Colon (tissue), 2 donors: ENCODE measurements at regions not wholly inside any gene's neighbourhood (a gene's known extent, or its start where the extent isn't known, plus 50 kb on each side); places are given as distances from the start of the nearest gene placed in this dataset.
"Not testable (repeated sequence)": the region's sequence is repeated elsewhere in the genome, so short reads cannot be mapped to it uniquely, and the experiment has no call there.

Experiments
- FAIRE-seq: peaks from 2 replicates; lab custom pipeline; 2012; peaks lifted over from hg19 to GRCh38; lab: Jason Lieb, UNC
- donor health status: control.
- donor health status: control.

- FAIRE-seq: not testable (repeated sequence)
These were observed 154.0 kb upstream of the ZNF469 start for GRCh38 chr16:88228751-88229150.

GRCh38 chr16:88229710-88230109, 153.0 kb upstream of the ZNF469 start:
- not testable (repeated sequence) for FAIRE-seq

GRCh38 chr16:88230276-88230966, 152.3 kb upstream of the ZNF469 start:
- not testable (repeated sequence) for FAIRE-seq

GRCh38 chr16:88230967-88231615, 151.7 kb upstream of the ZNF469 start:
- FAIRE-seq: not testable (repeated sequence)

- FAIRE-seq: not testable (repeated sequence)
These were observed 150.9 kb upstream of the ZNF469 start for GRCh38 chr16:88231839-88232238.

- FAIRE-seq: not testable (repeated sequence)
These were observed 150.1 kb upstream of the ZNF469 start for GRCh38 chr16:88232401-88233258.

- not testable (repeated sequence) for FAIRE-seq
These were observed 148.9 kb upstream of the ZNF469 start for GRCh38 chr16:88233621-88234420.

GRCh38 chr16:88234421-88235271, 148.1 kb upstream of the ZNF469 start:
- not testable (repeated sequence) for FAIRE-seq

GRCh38 chr16:88235691-88236090, 147.1 kb upstream of the ZNF469 start:
- FAIRE-seq: not testable (repeated sequence)

GRCh38 chr16:88236229-88236628, 146.5 kb upstream of the ZNF469 start:
- not testable (repeated sequence) for FAIRE-seq

GRCh38 chr16:88237314-88237713, 145.4 kb upstream of the ZNF469 start:
- not testable (repeated sequence) for FAIRE-seq

GRCh38 chr16:88237761-88238415, 144.9 kb upstream of the ZNF469 start:
- not testable (repeated sequence) for FAIRE-seq

- not testable (repeated sequence) for FAIRE-seq
These were observed 144.0 kb upstream of the ZNF469 start for GRCh38 chr16:88238732-88239274.

- not testable (repeated sequence) for FAIRE-seq
These were observed 142.6 kb upstream of the ZNF469 start for GRCh38 chr16:88240118-88240517.

GRCh38 chr16:88240776-88241175, 142.0 kb upstream of the ZNF469 start:
- FAIRE-seq: not testable (repeated sequence)

GRCh38 chr16:88241404-88242311, 141.1 kb upstream of the ZNF469 start:
- not testable (repeated sequence) for FAIRE-seq

GRCh38 chr16:88242312-88243295, 140.2 kb upstream of the ZNF469 start:
- not testable (repeated sequence) for FAIRE-seq

GRCh38 chr16:88243921-88244320, 138.8 kb upstream of the ZNF469 start:
- not testable (repeated sequence) for FAIRE-seq
